ENCODE measurements at regions not wholly inside any gene's neighbourhood (a gene's known extent, or its start where the extent isn't known, plus 50 kb on each side); places are given as distances from the start of the nearest gene placed in this dataset.

DNA sequence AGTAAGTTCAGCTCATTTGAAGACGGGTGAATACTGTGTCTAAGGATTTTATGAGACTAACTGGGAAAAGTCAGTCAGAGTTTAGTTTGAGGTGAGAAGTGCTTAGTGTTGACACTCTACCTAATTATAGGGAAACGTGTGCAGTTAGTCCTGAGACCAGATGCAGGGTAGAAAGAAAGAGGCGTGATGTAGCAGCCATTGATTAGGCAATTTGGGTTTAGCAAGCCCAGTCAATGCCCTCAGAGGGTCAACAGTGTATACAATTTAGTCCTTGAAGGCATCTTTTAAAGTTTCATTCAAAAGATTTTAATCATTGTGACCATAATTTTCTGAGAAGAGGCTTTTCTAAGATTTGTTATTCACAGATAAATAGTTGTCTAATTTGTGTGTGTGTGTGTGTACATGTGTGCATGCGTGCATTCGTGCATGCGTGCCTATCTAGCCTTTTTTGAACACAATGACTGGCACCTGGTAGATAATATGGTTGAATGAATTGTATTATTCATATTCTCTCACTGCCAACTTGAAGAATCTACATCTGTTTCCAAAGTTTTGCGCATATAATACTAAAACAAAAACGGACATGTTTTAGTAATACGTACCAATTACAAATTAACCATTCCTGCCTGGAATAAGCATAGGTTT lies 332.9 kb downstream of the SRGAP2C start:
- TF ChIP-seq, protein P1, sequence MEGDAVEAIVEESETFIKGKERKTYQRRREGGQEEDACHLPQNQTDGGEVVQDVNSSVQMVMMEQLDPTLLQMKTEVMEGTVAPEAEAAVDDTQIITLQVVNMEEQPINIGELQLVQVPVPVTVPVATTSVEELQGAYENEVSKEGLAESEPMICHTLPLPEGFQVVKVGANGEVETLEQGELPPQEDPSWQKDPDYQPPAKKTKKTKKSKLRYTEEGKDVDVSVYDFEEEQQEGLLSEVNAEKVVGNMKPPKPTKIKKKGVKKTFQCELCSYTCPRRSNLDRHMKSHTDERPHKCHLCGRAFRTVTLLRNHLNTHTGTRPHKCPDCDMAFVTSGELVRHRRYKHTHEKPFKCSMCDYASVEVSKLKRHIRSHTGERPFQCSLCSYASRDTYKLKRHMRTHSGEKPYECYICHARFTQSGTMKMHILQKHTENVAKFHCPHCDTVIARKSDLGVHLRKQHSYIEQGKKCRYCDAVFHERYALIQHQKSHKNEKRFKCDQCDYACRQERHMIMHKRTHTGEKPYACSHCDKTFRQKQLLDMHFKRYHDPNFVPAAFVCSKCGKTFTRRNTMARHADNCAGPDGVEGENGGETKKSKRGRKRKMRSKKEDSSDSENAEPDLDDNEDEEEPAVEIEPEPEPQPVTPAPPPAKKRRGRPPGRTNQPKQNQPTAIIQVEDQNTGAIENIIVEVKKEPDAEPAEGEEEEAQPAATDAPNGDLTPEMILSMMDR (IDR thresholded peaks at IDR 0.05) = no peak
- TF ChIP-seq POLR2A (IDR thresholded peaks at IDR 0.05) (no peak), POLR2AphosphoS5 (IDR thresholded peaks at IDR 0.05) (no peak)

All from sigmoid colon (tissue), 4 donors.